HG03108 (cell line): ENCODE measurements at regions not wholly inside any gene's neighbourhood (a gene's known extent, or its start where the extent isn't known, plus 50 kb on each side); places are given as distances from the start of the nearest gene placed in this dataset.
"Not testable (repeated sequence)": the region's sequence is repeated elsewhere in the genome, so short reads cannot be mapped to it uniquely, and the experiment has no call there.

Experiments
- ATAC-seq: cut with Tn5 transposase; IDR thresholded peaks from one replicate; pipeline ENCODE4 v1.9.1; 2021; ENCODE audit warnings: moderate library complexity; ENCODE audit not compliant: unreplicated experiment

DNA sequence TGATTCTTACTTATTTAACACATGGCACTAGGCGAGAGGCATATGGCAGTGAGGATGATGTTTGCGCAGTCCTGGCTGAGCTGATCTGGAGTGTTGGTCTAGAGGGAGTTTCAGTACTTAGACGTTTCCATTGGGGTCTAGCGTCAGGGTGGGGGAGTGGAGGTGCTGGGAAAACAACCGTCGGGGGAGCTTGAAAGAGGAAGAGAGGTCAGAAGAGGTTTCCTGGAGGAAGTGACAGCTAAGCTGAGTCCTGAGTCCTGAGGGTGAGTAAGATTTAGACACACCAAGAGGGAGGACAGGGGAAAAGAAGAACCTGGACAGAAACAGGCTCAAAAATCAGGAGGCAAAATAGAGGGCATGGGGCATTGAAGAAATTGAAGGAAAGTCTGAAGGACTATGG, 81.4 kb downstream of the ALOX5AP start:
- no peak for ATAC-seq

- no peak for ATAC-seq
These were observed 83.1 kb downstream of the ALOX5AP start for GRCh38 chr13:30818323-30818960.

GRCh38 chr13:30819136-30819888, 84.0 kb downstream of the ALOX5AP start:
- no peak for ATAC-seq

- no peak for ATAC-seq
These were observed 84.7 kb upstream of the MEDAG start for GRCh38 chr13:30821421-30821820.

- no peak for ATAC-seq
These were observed 81.4 kb upstream of the MEDAG start for GRCh38 chr13:30824651-30825050.

GRCh38 chr13:30826911-30827577, 79.0 kb upstream of the MEDAG start:
- no peak for ATAC-seq

DNA sequence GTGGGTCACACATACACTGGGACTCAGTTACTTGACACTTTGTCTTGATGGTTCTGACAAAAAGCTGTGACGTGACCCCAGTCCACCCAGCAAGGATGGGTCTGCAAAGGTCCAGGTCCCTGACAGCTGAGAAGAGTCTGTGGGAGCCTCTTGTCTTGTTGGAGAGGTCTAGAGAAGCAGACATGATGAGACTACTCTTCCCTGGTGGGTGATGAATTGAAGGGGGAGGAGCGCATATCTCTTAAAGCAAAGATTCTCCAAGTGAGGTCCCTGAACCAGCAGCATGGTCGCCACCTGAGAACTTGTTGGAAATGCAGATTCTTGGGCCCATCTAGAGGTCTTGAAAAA, 78.5 kb upstream of the MEDAG start:
- ATAC-seq = no peak

DNA sequence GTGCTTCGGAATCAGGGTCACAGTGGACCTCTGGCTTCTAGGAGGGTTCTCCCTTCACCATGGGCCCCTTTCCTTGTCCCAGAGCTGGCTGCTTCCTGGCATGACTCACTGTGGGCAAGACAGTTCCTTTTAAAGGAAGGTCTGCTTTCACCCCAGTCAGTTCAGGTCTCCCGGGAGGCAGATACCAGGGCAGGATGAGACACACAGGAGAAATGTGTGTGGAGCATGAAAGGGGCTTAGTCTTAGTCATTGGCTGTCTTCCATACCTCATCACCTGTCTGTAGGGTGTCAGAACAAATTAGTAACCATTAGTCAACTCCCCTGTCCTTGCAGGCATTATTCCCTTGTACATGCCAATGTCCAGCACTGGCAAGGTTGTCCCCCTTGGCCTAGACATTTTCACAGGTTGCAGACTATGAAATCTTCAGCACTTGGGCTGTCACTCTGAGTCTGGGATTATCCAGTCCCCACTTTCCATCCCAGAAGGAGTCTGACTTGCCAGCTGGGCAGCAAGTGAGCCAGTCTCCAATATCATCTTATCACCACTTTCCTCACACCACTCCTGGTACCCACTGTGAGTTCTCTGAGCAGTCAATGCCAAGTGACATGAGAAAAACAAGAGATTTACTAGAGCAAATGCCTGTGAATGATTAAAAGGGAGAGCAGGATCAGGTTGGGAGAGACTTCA, 76.8 kb upstream of the MEDAG start:
- no peak for ATAC-seq

DNA sequence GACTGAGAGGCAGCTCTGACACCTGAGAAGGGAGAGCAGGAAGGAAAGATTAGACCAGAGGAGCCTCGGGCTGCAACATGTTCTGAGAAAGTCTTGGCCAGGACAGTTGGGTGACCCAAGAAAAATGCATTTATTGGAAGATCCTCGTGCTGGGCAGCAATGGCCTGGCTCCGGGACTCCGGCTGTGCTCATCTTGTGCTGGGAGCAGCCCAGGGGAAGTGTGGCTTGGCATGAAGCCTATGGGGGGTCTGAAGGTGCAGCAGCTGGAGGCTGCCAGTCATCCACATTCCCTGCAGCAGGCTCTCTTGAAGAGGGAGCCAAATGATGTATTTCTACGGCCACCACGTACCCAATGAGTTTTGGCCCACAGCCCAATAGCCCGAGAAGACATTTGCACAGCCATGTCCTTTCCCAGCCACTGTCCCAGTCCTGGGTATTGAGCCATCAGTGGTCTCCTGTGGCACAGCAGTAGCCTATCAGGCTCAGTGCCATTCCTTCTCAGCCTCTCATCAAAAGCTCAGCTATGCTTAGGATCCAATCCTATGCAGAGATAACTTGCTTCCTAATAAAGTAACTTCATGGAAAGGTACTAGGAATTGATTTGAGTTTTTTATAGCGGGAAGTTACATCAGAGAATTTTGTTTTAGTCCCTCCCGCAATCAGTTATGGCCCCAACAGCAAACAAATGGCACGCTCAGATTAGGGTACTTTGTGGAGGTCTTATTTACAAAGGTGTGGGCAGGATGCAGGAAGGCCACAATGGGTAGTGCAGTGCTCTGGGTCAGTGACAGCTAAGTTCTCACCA, 76.0 kb upstream of the MEDAG start:
- no peak for ATAC-seq

GRCh38 chr13:30830638-30830965, 75.5 kb upstream of the MEDAG start:
- ATAC-seq = no peak

GRCh38 chr13:30831515-30831914, 74.6 kb upstream of the MEDAG start:
- no peak for ATAC-seq

- ATAC-seq = no peak
These were observed 73.7 kb upstream of the MEDAG start for GRCh38 chr13:30832377-30832776.

DNA sequence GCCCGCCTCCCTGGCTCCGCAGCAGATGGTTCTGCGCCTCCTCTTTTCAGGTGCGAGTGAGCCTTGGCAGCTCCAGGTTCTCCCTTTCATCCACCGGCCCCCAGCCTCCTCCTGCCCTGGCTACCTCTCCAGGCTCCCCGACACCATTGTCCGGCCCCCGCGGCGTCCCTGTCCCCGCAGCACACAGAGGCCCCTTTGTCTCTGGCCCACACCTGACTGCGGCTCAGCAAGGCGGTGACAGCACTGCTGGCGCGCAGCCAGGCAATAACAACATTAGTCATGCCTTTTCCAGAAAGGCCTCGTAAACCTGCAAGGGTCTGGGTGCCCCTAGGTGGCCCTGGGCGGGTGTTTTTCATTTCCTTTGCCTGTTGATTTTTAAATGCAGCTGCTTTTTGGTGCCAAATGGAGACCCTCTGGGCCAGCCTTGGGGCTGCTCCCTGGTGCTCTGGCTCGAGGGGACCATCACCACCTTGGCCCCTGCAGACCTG, 73.2 kb upstream of the MEDAG start:
- ATAC-seq = no peak

DNA sequence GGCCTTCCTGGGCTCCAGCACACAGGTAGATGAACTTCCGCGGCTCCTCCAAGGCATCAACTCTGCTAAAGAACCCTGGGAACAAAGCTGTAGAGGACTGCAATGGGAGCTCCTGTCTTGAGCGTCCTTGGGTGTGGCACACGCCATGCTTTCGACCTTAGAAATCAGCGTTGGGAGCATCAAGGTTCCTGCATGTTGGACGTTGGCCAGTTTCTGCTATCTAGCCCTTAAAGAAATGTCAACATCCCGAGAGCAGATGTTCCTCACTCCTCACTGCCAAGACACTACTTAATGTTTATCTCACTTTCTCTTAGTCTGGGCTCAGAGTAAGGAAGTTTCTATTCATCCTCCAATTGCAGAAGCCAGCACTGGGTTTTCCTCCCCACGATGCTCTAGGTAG, 70.6 kb upstream of the MEDAG start:
- ATAC-seq = no peak

DNA sequence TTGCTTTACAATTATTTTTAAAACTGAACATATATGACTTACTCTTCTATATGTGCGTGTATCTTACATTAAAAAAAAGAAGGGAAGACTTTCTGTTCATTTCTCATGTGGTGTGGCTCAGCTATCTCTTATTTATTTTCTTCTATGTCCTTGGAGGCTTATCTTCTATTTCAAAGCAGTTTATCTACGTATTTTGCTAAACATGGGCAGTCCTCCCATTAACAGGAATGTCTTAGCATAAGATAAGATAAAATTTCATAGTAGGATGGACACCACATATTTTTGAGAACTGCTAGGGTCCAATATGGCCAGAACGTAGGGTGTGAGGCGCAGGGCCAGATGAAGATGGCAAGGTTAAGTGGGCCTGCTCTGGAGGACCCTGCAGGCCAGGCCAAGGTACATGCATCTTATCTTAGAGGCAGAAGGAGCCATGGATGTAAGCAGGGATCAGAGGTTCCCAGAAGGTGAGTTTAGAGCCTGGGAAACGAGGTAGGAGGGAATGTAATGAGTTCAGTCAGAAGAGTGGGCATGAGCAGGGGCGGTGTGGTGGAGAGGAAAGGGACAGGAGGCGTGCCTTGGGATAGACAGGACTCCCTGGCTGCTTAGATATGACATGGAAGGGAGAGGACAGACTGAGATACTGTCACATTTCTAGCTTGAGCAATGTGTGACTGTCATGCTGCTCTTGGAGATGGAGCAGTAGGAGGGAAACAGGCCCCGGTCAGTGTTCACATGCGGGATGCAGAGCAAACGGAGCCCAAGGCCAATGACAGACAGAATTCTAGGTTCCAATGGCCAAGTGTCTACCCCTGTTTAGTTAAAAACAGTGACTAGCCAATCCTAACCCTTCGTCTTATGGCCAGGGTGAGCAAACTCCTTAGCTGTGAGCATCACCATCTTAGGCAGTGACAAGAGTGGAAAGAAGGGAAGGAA, 68.6 kb upstream of the MEDAG start:
- ATAC-seq = no peak

DNA sequence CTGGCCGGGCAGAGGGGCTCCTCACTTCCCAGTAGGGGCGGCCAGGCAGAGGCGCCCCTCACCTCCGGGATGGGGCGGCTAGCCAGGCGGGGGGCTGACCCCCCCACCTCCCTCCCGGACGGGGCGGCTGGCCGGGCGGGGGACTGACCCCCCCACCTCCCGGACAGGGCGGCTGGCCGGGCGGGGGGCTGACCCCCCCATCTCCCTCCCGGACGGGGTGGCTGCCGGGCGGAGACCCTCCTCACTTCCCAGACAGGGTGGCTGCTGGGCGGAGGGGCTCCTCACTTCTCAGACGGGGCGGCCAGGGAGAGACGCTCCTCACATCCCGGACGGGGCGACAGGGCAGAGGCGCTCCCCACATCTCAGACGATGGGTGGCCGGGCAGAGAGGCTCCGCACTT, 66.4 kb upstream of the MEDAG start:
- ATAC-seq = not testable (repeated sequence)

DNA sequence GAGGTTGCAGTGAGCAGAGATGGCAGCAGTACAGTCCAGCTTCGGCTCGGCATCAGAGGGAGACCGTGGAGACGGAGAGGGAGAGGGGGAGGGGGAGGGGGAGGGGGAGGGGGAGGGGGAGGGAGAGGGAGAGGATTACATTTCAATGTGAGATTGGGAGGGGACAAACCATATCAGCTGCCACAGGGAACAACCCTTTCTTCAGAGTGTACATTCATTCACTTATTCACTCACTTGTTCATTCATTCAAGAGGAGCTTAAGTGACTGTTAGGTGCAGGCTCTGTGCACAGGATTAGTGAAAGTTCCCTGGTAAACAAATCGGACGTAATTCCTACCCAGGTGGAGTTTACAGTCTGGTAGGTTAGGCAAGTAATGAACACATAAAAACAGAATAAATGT, 65.6 kb upstream of the MEDAG start:
- no peak for ATAC-seq

DNA sequence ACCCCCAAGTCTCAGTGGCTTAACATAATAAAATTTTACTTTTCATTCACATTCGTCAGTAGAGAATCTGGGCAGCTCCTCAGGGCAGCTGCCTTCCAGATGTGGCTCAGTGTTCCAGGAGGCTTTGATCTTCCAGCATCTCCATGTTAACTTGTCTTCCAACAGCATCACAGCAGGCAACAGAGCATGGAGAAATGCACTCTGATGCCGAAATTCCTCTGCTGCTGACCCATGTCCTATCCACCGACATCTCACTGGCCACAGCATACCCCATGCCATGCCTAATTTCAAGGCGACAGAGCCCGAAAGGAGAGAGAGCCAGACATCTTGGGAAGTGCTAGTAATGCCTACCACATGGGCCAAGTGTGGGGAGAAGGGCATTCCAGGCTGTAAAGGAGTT, 64.9 kb upstream of the MEDAG start:
- ATAC-seq = no peak

GRCh38 chr13:30843548-30843947, 62.5 kb upstream of the MEDAG start:
- ATAC-seq = no peak
